ENCODE measurements at regions not wholly inside any gene's neighbourhood (a gene's known extent, or its start where the extent isn't known, plus 50 kb on each side); places are given as distances from the start of the nearest gene placed in this dataset.

- TF ChIP-seq ZNF70 (CRISPR knock-in tag; IDR thresholded peaks at IDR 0.05) (no peak), RARB (CRISPR knock-in tag; IDR thresholded peaks at IDR 0.05) (no peak), SNAI2 (CRISPR knock-in tag; IDR thresholded peaks at IDR 0.05) (no peak), PATZ1 (CRISPR knock-in tag; IDR thresholded peaks at IDR 0.05; ENCODE audit: borderline replicate concordance) (no peak), TOX (CRISPR knock-in tag; IDR thresholded peaks at IDR 0.05; ENCODE audit: borderline replicate concordance) (no peak), ZNF8 (CRISPR knock-in tag; IDR thresholded peaks at IDR 0.05) (no peak), TCF4 (CRISPR knock-in tag; IDR thresholded peaks at IDR 0.05; ENCODE audit: borderline replicate concordance) (no peak), POU6F1 (CRISPR knock-in tag; IDR thresholded peaks at IDR 0.05; ENCODE audit: borderline replicate concordance, low read depth) (no peak), ISL1 (CRISPR knock-in tag; IDR thresholded peaks at IDR 0.05) (no peak)
Observed at GRCh38 chr17:6257336-6257735, 177.6 kb downstream of the AIPL1 start.

Measured in SK-N-SH treated with all-trans-retinoic acid at 6 μM for 48 hours (cell line).